ENCODE measurements at regions not wholly inside any gene's neighbourhood (a gene's known extent, or its start where the extent isn't known, plus 50 kb on each side); places are given as distances from the start of the nearest gene placed in this dataset.
"Not testable (repeated sequence)": the region's sequence is repeated elsewhere in the genome, so short reads cannot be mapped to it uniquely, and the experiment has no call there.

DNA sequence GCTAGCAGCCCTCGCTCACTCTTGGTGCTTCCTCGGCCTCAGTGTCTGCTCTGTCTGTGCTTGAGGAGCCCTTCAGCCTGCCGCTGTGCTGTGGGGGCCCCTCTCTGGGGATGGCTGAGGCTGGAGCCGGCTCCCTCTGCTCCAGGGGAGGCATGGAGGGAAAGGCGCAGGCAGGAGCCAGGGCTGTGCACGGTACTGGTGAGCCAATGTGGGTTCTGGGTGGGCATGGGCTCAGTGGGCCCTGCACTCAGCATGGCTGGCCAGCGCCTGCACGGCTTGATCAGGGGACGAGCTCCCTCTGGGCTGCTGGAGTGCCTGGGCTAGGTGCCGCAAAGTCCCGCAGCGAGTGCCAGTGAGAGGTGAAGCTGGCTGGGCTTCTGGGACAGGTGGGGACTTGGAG is 260.0 kb downstream of the SI start:
- H3K36me3 Mint-ChIP-seq (ENCODE audit: low read depth), result no peaks in the 10 kb centered on the region
- no peak overlapping the region for H3K4me3 Mint-ChIP-seq
- H3K4me1 Mint-ChIP-seq (ENCODE audit: low read depth), result no peaks in the 10 kb centered on the region
- intact Hi-C loops (cut with micrococcal nuclease), result no loop called here
- no peak overlapping the region for H3K27ac Mint-ChIP-seq
- H3K9me3 Mint-ChIP-seq, result peaks cover 40% of the 10 kb centered on the region
- no peaks in the 10 kb centered on the region for H3K27me3 Mint-ChIP-seq

DNA sequence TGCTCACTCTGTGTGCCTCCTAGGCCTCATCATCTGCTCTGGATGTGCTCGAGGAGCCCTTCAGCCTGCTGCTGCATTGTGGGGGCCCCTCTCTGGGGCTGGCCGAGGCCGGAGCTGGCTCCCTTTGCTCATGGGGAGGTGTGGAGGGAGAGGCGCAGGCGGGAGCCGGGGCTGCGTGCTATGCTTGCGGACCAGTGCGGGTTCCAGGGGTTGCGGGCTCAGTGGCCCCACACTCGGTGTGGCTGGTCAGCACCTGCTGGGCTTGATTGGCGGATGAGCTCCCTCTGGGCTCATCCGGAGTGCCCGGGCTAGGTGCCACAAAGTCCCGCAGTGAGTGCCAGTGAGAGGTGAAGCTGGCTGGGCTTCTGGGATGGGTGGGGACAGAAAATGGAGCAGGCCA is 264.2 kb downstream of the SI start:
- Mint-ChIP-seq H3K27ac (no peak overlapping the region), H3K4me1 (ENCODE audit: low read depth) (no peaks in the 10 kb centered on the region), H3K9me3 (peaks cover 44% of the 10 kb centered on the region), H3K36me3 (ENCODE audit: low read depth) (no peaks in the 10 kb centered on the region), H3K27me3 (no peaks in the 10 kb centered on the region), H3K4me3 (no peak overlapping the region)
- intact Hi-C loops (cut with micrococcal nuclease), result no loop called here

DNA sequence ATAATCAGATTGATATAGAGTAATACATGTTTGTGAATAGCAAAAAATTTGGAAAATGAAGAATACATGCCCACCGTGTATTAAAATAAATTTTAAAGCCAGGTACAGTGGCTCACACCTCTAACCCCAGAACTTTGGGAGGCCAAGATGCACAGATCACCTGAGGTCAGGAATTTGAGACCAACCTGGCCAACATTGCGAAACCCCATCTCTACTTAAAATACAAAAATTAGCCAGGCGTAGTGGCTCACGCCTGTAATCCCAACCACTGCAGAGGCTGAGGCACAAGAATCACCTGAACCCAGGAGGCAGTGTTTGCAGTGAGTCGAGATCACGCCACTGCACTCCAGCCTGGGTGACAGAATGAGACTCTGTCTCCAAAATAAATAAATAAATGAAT is 266.3 kb downstream of the SI start:
- H3K4me1 Mint-ChIP-seq (ENCODE audit: low read depth), result no peaks in the 10 kb centered on the region
- no peaks in the 10 kb centered on the region for H3K36me3 Mint-ChIP-seq (ENCODE audit: low read depth)
- H3K9me3 Mint-ChIP-seq, result peaks cover 27% of the 10 kb centered on the region
- no peaks in the 10 kb centered on the region for H3K27me3 Mint-ChIP-seq
- no peak overlapping the region for H3K27ac Mint-ChIP-seq
- intact Hi-C loops (cut with micrococcal nuclease), result no loop called here
- no peak overlapping the region for H3K4me3 Mint-ChIP-seq

DNA sequence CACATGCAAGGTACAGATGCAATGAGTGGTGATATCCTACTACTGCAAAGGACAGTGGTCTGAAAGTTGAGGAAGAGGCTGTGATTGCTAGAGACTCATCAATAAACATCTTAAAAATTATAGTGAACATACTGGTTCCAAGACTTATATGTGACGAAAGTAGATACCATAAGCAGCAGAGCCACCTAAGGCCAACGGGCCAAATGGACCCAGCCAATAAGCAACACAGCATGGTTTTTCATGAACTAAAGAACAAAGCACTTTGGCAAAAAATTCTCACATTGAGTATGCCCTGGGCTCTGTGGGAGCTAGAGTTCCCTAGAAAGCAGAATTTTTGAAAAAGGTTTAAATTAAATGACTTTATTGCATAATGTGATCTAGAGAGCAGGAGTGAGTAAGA is 272.1 kb downstream of the SI start:
- Mint-ChIP-seq H3K36me3 (ENCODE audit: low read depth) (no peaks in the 10 kb centered on the region), H3K4me1 (ENCODE audit: low read depth) (no peaks in the 10 kb centered on the region), H3K27ac (no peak overlapping the region), H3K4me3 (no peak overlapping the region), H3K27me3 (no peaks in the 10 kb centered on the region), H3K9me3 (peaks cover 28% of the 10 kb centered on the region)
- intact Hi-C loops (cut with micrococcal nuclease), result no loop called here

DNA sequence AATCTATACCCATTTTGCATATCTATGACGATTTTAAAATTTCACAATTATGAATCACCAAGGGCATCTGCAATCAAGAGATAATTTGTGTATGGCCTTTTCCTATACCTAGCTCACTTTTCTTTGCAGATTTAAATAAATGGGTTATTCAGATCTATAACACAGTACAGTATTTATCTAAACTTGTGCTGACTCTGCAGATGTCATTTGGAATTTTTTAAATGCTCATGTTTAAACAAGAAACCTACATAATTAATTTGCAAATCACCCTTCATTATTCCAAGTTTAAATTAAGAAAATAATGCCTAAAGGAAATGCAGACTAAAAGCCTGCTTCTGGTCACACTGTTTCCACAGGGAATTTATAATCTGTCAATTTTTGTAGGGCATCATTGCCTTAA is 284.2 kb downstream of the SI start:
- Mint-ChIP-seq H3K27me3 (no peaks in the 10 kb centered on the region), H3K4me1 (ENCODE audit: low read depth) (no peaks in the 10 kb centered on the region), H3K27ac (no peak overlapping the region), H3K9me3 (peaks cover 13% of the 10 kb centered on the region), H3K4me3 (no peak overlapping the region), H3K36me3 (ENCODE audit: low read depth) (no peaks in the 10 kb centered on the region)
- intact Hi-C loops (cut with micrococcal nuclease), result no loop called here

DNA sequence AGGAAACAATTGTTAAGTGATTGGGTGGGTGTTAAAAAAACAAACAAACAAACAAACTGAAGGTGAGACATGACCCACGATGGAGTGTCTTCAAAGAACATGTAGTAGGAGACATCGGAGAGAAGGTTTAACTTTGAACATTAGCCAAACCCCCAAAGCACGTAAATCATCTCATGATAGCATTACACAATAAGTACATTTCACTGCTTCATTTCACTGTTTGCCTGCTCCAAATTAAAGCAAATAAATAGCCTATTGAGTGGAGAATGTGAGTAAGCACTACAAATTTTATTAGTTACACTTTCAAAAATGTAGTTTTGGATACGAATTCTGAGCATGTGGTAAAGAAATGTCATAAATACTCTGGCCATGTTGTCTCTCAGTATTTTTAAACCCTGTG is 287.0 kb downstream of the SI start:
- H3K4me1 Mint-ChIP-seq (ENCODE audit: low read depth), result no peaks in the 10 kb centered on the region
- no peaks in the 10 kb centered on the region for H3K36me3 Mint-ChIP-seq (ENCODE audit: low read depth)
- no peak overlapping the region for H3K27ac Mint-ChIP-seq
- intact Hi-C loops (cut with micrococcal nuclease), result no loop called here
- no peaks in the 10 kb centered on the region for H3K9me3 Mint-ChIP-seq
- no peaks in the 10 kb centered on the region for H3K27me3 Mint-ChIP-seq
- H3K4me3 Mint-ChIP-seq, result no peak overlapping the region

DNA sequence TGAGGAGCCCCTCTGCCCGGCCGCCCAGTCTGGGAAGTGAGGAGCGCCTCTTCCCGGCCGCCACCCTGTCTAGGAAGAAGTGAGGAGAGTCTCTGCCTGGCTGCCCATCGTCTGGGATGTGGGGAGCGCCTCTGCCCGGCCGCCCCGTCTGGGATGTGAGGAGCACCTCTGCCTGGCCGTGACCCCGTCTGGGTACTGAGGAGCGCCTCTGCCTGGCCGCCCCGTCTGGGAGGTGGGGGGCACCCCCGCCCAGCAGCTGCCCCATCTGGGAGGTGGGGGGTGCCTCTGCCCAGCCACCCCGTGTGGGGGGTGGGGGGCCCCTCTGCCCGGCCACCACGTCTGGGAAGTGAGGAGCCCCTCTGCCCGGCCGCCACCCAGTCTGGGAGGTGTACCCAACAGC is 293.9 kb downstream of the SI start:
- peaks cover 17% of the 10 kb centered on the region for H3K9me3 Mint-ChIP-seq
- H3K36me3 Mint-ChIP-seq (ENCODE audit: low read depth); H3K27me3 Mint-ChIP-seq; intact Hi-C loops (cut with micrococcal nuclease); H3K4me1 Mint-ChIP-seq (ENCODE audit: low read depth); H3K27ac Mint-ChIP-seq; H3K4me3 Mint-ChIP-seq: not testable (repeated sequence)

DNA sequence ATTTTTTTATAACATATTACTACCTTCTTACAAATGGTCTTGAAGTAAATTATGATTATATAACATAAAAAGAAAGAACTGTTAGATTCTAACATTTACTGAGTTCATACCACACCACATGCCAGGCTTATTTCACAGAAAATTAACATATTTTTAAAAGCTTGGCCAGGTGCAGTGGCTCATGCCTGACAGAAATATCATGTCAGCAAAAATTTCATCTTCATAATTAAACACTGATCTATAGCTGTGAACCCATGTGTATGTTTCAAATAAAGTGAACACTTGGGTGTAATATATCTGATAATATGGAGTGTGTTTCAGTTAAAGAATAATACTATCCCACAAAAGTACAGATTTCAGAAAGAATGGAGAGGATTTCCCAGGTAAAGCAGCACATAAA is 296.5 kb downstream of the SI start:
- Mint-ChIP-seq H3K36me3 (ENCODE audit: low read depth) (no peaks in the 10 kb centered on the region), H3K9me3 (peaks cover 17% of the 10 kb centered on the region), H3K27me3 (no peaks in the 10 kb centered on the region), H3K4me1 (ENCODE audit: low read depth) (no peaks in the 10 kb centered on the region), H3K27ac (no peak overlapping the region), H3K4me3 (no peak overlapping the region)
- intact Hi-C loops (cut with micrococcal nuclease), result no loop called here

DNA sequence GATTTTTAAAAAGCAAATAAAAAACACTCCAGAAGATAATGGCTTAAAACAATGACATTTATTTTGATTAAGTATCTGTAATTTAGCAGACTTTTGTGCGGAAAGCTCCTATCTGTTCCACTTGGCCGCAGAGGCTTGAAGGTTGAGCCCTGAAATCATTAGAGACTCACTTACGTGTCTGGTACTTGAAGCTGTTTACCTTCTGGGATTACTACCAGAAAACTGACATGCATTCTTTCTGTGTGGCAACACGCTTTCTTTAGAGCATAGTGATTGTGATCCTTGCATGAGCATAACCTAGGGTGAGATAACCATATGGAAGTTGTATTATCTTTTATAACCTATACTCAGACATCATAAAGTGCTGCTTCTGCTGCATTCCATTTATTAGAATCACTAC is 298.5 kb downstream of the SI start:
- Mint-ChIP-seq H3K9me3 (peaks cover 14% of the 10 kb centered on the region), H3K27ac (no peak overlapping the region), H3K4me3 (no peak overlapping the region), H3K4me1 (ENCODE audit: low read depth) (no peaks in the 10 kb centered on the region), H3K36me3 (ENCODE audit: low read depth) (no peaks in the 10 kb centered on the region), H3K27me3 (no peaks in the 10 kb centered on the region)
- intact Hi-C loops (cut with micrococcal nuclease), result no loop called here

DNA sequence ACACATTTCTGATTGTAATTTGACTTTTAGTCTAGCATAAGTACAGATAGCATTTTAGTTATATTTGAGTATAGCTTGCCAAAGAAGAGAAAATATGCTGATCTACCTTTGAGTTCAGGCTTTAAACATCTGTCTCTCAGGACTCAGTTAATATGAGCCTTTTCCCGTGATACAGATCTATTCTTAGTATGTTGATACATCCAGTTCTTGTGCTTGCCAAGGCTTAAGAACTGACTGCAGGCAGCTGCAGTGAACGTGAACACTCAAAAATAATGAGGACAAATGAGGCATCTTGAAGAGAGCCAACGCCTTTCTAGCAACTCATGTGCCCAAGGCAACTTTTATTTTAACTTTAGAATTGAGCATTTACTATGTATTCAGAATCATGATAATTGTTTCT is 325.5 kb downstream of the SI start:
- Mint-ChIP-seq H3K4me3 (no peak overlapping the region), H3K27ac (no peak overlapping the region), H3K4me1 (ENCODE audit: low read depth) (no peaks in the 10 kb centered on the region), H3K27me3 (no peaks in the 10 kb centered on the region), H3K9me3 (no peaks in the 10 kb centered on the region), H3K36me3 (ENCODE audit: low read depth) (no peaks in the 10 kb centered on the region)
- intact Hi-C loops (cut with micrococcal nuclease), result no loop called here

DNA sequence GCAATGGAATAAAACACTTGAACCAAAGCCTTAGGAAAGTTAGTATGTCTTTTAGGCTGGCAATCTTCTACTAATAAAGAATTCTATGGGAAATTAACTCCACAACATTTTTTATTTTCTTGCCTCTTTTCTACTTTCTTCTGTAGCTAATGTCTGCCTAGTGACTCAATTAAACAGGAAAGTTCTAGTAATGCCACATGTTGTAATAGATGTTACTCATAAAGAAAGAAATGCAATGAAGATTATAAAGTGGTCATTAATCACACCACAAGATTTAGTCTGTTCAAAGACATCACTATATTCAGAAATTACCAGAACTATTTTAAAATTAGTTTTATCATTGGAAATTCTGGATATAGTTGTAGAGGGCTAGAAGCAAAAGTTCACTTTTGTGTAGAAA is 329.7 kb downstream of the SI start:
- Mint-ChIP-seq H3K27ac (no peak overlapping the region), H3K4me1 (ENCODE audit: low read depth) (no peaks in the 10 kb centered on the region), H3K9me3 (no peaks in the 10 kb centered on the region), H3K36me3 (ENCODE audit: low read depth) (no peaks in the 10 kb centered on the region), H3K4me3 (no peak overlapping the region), H3K27me3 (no peaks in the 10 kb centered on the region)
- intact Hi-C loops (cut with micrococcal nuclease), result no loop called here

DNA sequence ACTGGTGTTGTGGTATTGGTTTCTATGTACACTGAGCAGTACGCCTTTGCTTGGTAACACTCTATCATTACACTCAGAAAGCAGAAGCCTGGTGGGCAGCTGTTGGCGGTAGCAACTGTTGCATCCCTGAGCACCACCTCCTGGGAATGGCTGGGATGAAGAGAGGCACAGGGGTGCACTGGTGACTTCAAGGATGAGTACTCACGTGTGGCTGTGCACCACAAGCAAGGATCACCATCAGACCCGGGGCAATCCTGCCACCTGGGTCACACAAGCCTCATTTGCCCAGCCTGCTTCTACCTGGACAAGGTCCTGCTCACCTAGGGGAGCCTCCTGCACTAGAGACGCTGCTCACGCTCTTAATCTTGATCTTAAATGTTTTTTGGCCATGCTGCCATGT is 336.4 kb downstream of the SI start:
- intact Hi-C loops (cut with micrococcal nuclease), result no loop called here
- Mint-ChIP-seq H3K4me1 (ENCODE audit: low read depth) (no peaks in the 10 kb centered on the region), H3K36me3 (ENCODE audit: low read depth) (no peaks in the 10 kb centered on the region), H3K27ac (no peak overlapping the region), H3K27me3 (no peaks in the 10 kb centered on the region), H3K4me3 (no peak overlapping the region), H3K9me3 (peaks cover 33% of the 10 kb centered on the region)

DNA sequence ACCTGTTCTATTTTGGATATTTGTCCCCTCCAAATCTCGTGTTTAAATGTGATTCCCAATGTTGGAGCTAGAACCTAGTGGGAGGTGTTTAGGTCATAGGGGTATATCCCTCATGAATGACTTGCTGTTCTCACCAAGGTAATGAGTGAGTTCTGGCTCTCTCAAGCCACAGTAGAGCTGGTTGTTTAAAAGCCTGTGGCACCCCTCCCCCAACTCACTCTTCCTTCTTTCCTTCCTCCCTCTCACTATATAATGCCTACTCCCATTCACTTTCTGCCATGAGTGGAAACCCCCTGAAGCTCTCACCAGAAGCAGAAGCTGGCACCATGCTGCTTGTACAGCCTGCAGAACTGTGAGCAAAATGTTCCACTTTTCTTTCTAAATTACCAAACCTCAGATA is 341.1 kb downstream of the SI start:
- H3K4me1 Mint-ChIP-seq (ENCODE audit: low read depth), result no peaks in the 10 kb centered on the region
- peaks cover 33% of the 10 kb centered on the region for H3K9me3 Mint-ChIP-seq
- intact Hi-C loops (cut with micrococcal nuclease), result no loop called here
- no peak overlapping the region for H3K27ac Mint-ChIP-seq
- no peaks in the 10 kb centered on the region for H3K27me3 Mint-ChIP-seq
- H3K36me3 Mint-ChIP-seq (ENCODE audit: low read depth), result no peaks in the 10 kb centered on the region
- no peak overlapping the region for H3K4me3 Mint-ChIP-seq

DNA sequence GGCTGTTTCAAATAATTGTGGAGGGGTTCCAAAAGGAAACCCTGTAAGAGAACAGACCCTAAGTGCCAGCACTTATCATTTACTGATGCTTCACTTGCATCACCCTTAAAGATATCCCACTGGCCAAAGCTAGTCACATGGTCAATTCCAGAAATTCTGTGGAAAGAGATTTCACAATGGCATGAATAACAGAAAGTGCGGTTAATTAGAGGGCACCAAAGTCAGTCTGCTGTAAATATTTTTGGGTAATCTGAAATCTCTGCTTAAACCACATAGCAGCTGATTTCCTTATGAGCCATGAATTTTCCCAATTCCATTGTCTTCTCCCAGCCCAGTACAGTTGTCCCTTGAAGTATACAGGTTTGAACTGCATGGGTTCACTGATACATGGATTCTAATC is 346.1 kb downstream of the SI start:
- H3K4me3 Mint-ChIP-seq, result no peak overlapping the region
- H3K4me1 Mint-ChIP-seq (ENCODE audit: low read depth), result no peaks in the 10 kb centered on the region
- H3K36me3 Mint-ChIP-seq (ENCODE audit: low read depth), result no peaks in the 10 kb centered on the region
- H3K27me3 Mint-ChIP-seq, result no peaks in the 10 kb centered on the region
- H3K27ac Mint-ChIP-seq, result no peak overlapping the region
- no peaks in the 10 kb centered on the region for H3K9me3 Mint-ChIP-seq
- intact Hi-C loops (cut with micrococcal nuclease), result no loop called here

DNA sequence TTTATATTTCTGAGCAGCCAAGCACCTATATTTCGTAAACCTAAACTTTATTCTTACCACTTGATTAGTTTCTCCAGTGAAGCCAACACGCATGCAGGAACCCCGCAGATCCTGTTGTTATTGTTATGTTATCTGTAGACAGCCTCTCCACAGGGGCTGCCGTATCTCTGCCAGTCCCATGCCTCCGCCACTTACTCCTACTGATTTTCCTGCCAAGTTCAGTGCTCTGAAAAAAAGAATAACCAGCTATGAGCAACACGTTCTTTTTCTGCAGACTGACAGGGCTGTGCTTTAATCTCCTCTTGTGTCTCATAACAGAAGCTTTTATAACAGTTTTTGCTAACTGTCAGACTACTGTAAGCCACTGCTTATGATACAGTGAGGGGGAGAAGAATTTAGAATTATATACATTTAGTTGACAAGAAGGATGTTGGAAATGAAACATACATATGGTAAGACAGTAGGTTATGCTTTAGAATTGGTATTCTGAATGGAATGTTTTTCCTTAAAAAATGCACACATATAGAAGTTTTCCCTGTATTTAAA is 347.4 kb downstream of the SI start:
- Mint-ChIP-seq H3K36me3 (ENCODE audit: low read depth) (no peaks in the 10 kb centered on the region), H3K27me3 (no peaks in the 10 kb centered on the region), H3K4me1 (ENCODE audit: low read depth) (no peaks in the 10 kb centered on the region), H3K4me3 (no peak overlapping the region), H3K27ac (no peak overlapping the region), H3K9me3 (no peaks in the 10 kb centered on the region)
- intact Hi-C loops (cut with micrococcal nuclease), result no loop called here

Measured in dendritic cell treated with granulocyte-macrophage colony-stimulating factor and Interleukin-4, amounts not matched to agents 40 ng/mL and 50 ng/mL, for 4 days (primary cell).